HG02970 (cell line): ENCODE measurements at regions not wholly inside any gene's neighbourhood (a gene's known extent, or its start where the extent isn't known, plus 50 kb on each side); places are given as distances from the start of the nearest gene placed in this dataset.
"Not testable (repeated sequence)": the region's sequence is repeated elsewhere in the genome, so short reads cannot be mapped to it uniquely, and the experiment has no call there.

Experiments used
- ATAC-seq: cut with Tn5 transposase; IDR thresholded peaks from one replicate; pipeline ENCODE4 v1.9.1; 2021; ENCODE audit warnings: mild to moderate bottlenecking, moderate library complexity, moderate number of reproducible peaks; ENCODE audit not compliant: unreplicated experiment, low FRiP score

DNA sequence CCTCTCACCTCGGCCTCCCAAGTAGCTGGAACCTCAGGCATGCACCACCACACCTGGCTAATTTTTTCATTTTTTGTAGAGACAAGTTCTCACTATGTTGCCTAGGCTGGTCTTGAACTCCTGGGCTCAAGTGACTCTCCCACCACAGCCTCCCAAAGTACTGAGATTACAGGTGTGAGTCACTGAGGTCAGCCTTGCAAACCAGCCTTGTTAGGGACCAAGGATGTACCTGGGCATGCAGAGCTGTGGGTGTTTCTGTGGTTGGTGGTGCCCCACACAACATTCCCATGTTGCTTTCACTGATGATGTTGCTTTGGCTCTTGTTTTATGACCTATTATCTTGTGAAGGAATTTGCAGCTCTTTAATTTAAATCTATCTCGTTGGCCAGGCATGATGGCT, 54.8 kb downstream of the OTUD1 start:
- ATAC-seq = no peak

DNA sequence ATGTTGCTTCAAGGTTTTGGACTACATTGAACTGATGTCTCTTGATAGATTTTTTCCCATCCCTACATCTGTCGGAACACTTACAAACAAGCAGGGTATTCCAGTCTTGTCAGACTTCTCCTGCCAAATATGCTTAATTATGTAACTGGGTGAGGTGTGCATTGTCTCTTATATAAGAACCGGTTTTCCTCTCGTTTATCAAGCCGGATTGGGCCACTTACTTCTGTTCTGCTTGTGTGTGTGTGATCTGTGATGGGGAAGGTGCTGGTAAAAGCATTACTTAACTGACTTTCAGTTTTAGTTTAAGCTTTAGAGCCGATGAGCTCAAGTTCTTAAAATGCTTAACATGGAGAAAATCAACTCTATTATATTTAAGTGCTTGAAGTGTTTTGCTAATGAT, 57.9 kb downstream of the OTUD1 start:
- ATAC-seq = no peak

DNA sequence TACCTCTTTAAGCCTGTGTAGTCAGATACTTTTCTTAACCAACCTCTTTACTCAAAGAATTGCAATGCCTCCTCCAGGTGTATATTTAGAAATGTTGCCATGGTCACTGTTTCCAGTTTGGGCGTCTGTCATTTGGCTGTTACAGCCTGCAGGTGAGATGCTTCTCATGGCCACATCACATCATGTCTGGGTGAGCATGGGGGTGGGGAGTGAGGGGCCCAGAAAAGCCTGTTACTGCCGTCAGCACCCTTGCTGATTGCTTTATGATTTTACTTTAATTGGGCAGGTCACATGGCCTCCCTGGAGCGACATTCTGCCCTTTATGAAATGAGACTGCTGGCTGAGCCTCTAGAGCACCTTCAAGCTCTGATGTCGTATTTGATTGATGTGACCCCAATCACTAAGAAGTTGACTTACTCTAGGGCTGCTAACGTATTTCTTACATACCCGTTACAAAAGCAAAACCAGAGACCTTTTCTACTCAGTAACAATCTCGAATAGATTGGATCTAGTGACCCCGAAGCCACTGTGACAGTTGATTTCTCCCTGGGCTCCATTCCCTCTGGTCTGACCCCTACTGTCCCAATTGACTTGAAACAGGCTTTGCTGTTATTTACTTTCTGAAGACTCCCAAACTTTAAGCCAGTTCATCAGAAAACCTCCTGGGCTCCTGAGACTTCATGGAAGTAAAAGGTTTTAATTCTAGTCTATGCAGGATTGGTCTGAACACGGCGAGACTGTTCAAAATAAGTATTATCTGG, 60.7 kb downstream of the OTUD1 start:
- ATAC-seq = no peak

DNA sequence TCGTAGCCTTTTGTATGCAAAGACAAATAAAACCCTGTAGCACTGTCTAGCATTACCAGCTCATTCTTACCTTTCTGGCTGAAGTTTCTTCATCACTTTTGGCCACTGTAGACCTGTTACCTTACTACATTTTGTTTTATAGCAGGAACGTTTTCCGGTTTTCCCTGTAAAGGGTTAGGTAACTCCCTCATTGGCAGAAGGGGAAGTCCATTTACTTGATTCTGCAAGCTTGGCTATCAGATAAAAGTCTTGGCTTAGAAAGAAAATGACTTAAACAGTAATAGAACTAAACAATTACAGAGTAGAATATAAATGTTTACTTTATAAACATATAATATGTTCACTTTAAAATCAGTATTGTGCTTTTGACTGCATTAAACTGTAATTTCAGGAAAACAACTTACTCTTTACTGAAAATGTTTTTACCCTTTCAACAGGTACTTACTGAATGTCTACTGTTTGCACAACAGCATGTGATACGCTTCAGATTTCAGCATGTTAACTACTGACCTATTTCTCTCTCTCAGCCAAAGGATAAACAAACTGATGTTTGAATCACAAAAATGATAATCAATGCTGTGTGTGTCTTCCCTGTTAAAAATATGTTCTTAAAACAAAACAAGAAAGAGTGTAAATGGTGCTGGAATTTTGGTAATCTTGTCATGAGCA, 67.1 kb downstream of the OTUD1 start:
- ATAC-seq = no peak

DNA sequence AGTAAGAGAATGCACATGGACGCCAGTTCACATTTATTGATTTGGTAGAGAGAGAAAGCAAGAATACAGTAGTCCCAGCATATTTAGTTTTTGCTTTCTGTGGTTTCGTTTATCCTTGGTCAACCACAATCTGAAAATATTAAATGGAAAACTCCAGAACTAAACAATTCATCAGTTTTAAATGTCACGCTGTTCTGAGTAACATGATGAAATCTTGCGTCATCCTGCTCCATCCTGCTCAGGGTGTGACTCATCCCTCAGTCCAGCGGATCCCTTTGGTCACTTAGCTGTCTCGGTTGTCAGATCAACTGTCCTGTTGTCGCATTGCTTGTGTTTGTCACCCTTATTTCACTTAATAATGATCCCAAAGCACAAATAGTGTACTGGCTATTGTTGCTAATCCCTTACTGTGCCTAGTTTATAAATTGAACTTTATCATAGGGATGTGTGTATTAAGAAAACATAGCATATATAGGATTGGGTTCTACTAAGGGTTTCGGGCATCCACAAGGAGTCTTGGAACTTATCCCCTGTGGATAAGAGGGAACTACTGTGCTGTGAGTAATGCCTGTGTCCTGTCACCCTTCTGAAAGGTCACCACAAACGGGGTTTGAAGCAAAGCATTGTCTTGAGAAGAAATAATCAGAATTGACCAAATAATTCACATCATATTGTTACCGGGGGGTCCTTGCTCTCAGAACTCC, 73.6 kb downstream of the OTUD1 start:
- no peak for ATAC-seq

DNA sequence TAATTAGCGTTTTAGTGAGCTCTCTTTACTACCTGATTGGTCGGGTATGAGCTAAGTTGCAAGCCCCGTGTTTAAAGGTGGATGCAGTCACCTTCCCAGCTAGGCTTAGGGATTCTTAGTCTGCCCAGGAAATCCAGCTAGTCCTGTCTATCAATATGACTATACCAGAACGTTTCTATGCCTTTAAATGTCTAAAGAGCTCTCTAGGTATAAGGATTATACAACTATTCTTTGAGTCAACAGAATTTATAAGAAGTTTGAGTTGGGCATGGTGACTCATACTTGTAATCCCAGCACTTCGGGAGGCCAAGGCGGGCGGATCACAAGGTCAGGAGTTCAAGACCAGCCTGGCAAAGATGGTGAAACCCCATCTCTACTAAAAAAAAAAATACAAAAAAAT, 74.7 kb downstream of the OTUD1 start:
- ATAC-seq = not testable (repeated sequence)

DNA sequence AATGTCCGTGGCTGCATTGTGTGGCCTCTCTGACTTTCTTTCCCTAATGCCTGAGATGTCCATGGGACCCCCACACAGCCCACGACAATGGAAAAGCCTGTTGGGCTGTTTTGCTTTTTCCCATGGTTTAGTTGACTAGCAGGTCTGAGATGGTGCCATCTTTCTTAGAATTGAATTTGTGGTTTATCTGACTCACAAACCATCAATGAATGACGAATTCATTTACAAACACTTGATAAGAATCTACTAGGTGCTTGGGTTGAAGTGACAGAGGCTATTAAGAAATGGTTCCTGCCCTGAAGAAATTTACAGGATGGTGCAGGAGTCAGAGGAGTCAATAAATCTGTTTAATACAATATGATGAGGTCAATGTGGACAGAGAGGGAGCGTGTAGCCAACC, 75.4 kb downstream of the OTUD1 start:
- ATAC-seq = no peak

DNA sequence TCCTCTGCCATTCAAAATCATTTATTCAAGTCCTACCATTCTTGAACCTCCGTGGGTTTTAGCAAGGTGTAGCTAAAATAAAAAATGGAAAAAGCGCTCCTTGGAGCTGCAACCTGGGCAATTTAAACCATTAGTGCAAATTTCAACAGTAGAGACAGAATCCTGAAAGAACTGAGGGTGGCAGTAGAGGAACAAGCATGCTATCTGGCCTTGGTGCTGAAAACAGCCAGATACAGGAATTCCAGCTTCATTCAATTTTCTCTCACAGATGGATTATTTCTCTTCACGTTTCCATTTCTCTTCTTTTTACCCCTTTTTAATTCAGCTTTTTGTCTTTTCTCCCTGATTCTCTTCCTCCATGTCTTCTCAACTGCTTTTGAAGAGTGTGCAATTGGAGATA, 77.7 kb downstream of the OTUD1 start:
- no peak for ATAC-seq

DNA sequence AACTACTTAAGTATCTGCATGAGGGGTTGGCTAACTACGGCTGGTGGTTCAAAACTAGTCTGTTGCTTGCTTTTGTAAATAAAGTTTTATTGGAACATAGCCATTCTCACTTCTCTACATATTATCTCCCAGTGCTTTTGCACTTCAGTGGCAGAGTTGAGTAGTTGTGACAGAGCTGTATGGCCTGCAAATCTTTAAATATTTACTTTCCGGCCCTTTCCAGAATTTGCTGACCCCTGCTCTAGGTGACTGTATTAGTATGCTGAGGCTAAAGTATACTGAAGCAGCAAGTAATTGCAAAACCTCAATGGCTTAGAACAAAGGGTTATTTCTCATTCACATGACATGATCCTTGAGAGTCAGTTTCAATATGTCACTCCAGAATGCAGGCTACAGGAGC, 78.3 kb downstream of the OTUD1 start:
- no peak for ATAC-seq

DNA sequence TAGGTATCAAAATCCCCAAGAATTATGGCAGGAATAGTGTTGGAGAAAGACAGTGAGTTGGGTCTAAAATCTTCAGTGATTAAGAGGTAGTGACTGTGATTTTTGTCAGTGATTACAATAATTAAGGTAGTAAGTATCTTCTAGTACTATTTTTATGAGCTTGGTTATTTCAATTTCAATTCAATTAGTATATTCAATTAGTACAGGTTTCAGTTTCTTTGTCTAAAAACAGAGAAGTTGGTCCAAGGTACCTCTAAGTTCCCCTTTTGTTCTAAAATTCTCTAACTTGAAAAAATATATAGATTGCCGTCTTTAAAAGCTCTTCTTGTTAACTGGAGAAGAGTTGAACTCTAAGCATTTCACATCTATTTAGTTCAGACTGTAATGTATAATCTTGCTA, 82.9 kb downstream of the OTUD1 start:
- ATAC-seq = no peak

DNA sequence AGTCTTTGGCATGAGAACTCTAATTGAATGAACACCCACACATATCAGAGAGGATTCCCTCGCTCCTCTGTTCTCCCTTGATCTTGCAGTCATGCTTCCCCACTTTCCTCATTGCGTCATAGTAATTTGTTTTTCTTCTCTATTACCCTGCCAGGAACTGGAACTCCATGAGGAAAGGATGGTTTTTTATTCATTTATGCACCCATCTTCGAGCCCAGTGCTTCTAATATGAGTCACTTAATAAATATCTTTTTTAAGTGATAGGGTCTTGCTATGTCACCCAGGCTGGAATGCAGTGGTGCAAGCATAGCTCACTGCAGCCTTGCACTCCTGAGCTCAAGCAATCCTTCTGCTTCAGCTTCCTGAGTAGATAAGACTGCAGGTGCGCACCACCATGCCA, 83.5 kb downstream of the OTUD1 start:
- no peak for ATAC-seq

DNA sequence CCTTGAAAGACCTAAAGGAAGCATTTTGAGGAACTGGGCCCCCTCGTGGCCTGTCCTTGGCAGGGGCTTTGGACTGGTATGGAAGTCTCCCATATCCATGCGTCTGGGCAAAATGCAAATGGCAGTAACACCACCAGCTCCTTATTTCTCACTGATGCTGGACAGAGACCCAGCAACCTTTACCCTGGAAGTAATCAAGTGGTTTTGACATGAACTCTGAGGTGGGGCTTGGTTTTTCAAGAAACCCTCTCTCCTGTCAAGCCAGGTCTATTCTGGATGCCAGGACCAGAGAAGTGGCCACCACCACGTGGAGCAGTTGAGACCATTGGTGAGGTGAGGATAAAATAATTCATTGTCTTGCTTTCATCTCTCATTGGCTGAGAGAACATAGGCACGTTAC, 84.4 kb downstream of the OTUD1 start:
- no peak for ATAC-seq

DNA sequence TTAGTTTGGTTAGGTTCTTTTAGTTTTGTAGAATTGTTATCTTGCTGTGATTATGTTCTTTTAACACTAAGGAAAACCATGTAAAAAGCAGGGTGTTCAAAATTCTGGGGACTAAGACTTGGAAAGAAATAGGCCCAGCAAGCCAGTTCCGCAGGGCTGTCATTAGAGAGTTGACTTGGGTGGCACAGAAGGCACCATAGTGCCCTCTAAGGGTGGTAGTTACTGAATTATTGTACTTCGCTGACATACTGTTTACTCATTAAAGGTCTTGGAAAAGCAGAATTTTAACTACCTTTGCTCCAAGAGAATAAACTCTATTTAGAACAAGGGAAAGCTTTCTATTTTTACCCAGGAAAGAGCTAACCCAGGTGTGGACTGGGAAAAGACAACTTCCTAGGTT, 86.5 kb downstream of the OTUD1 start:
- ATAC-seq = no peak

DNA sequence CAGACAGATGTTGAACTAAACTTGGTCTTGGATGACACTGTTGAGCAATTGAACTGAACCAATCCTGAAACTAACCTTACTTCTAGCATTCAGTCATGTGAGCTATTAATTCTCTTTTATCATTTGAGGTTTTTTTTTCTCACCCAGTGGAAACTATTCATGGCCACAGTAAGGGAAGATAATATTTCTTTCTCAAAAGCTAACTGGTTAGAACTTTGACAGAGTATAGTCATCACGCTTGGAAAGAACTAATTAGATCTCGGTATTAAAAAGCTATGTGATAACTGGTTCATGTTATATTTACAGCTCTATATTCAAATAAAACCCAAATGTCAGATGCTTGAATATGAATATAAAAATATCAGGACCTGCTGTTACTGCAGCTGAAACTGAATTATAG, 89.5 kb downstream of the OTUD1 start:
- ATAC-seq = no peak

DNA sequence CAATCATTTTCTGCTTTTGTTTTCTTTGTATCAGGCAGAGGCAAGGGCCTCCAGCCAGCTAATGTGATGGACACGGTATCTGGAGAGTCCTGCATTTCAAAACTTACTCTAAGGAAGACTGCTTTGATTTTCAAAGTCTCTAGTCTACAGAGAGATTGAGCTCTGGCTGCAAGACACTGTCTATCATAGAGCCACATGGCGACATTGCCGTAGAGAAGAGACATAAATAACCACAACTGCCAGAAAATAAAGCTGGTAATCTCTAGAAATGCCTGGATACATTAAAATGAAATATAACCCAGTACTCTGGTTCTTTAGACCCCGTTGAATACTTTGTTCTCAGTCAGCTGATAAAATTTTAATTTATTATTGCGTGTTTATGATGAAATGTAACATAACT, 90.8 kb downstream of the OTUD1 start:
- ATAC-seq = no peak

DNA sequence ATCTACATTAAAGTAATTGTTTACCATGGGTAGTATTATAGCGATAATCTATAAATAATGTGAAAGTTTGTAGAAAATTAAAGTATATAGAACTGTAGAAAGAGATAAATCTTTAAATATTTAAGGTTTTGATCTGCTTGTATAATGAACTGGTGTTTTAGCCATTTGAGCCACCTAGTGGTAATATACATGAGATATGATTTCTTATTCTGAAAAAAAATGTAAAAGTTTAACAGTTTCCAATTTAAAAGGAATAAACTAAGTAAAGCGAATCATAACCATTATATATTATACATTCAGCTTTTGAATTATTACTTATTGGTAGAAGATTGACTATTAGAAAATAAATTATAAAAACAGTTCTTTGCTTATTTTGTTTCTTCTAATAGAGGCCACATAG, 91.2 kb downstream of the OTUD1 start:
- ATAC-seq = no peak

DNA sequence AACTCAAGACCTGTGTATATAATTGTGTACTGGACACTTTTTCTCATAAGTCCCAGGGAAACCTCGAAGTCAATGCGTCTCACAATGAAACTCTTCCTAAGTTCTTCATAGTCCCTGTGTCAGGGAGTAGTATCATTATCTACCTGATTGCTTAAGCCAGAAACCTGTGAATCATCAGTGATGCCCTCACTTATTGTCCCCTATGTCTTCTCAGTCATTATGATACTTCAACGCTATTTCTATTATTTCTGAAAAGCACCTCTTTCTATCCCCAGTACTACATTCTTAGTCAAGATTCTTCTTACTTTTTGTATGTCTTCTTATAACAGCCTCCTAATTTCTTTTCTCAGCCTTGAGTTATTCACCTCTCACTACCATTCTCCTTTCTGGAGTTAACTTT, 94.3 kb downstream of the OTUD1 start:
- no peak for ATAC-seq

DNA sequence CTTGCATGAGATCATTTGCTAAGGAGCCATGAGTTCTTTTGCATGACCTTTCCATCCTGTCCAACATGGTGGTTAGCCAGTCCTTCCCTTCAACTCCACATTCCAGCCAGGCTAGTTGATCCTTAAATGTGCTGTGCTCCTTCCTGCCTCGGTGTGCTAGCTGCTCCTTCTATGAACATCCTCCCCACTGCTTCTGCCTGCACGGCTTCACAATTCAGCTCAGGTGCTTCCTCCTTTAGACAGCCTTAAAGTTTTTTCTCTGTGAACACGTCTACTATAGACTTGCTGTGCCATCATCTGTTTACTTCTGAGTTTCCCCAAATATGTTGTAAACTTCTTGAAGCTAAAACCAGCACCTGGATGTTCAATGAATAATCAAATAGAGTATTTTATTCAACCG, 95.5 kb downstream of the OTUD1 start:
- no peak for ATAC-seq

DNA sequence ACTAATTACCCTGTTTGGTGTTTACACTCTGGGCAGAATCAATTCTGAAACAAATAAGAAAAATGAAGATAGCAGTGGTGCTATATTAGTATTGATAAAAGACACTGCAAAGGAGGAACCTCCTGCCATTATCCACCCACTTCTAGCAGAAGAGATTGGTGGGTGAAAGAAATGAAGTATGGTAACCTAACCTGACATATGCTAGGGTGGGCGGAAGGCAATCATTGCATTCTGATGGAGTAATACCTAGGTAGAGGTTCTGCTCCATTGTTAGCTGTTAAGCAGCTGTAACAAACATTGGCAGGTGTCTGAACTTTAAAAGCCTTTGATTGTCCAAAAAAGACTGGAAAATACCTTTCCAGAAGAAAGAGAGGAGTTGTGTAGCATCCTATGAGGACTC, 95.9 kb downstream of the OTUD1 start:
- no peak for ATAC-seq

DNA sequence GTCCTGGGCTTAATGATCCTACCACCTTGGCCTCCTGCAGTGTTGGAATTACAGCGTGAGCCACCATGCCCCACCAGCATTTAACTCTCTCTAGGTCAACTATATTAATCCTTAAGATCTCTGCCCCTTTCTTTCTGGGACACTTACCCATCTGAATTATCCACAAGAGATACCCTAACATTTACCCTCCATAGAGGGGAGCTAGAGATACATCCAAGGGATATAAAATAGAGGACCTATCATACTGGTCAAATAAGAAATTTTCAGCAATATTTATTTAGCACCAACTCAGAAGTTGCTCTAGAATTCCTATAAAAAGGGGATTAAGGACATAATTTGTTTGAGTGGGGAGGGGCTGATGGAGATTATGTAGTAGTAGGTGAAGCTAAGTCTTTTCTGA, 96.5 kb downstream of the OTUD1 start:
- ATAC-seq = no peak

DNA sequence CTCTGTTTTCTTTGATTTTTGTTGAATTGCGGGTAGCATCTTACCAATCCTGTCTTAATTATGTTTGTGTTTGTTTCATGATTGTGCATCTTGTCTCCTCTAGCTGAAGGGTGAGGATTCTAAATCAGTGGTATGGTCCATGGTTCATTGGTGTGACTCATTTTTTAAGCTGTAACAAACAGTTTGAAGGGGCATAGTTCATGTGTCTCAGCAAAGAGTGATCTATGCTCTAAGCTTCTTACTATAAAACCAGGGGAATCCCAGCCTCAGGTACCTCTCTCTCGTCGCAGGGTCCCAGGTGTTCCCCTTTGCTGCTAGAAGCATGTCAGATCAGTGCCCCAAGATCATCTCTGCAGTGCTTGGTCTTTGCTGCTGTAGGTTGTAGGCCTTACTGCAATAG, 100.1 kb downstream of the OTUD1 start:
- ATAC-seq = no peak
